A673 (cell line): ENCODE measurements at regions not wholly inside any gene's neighbourhood (a gene's known extent, or its start where the extent isn't known, plus 50 kb on each side); places are given as distances from the start of the nearest gene placed in this dataset.

Experiments used
- EZH2 ChIP-seq: fragments of 200-600 bp; sonication (generic); IDR thresholded peaks from 2 replicates; pipeline ENCODE4 v1.6.1; 2017; ENCODE audit warnings: borderline replicate concordance, low read depth, mild to moderate bottlenecking, mixed read lengths, antibody characterized with exemption, low read length; ENCODE audit not compliant: poor library complexity, severe bottlenecking
- TF ChIP-seq, protein P1 (sequence below): fragments of 300-800, 200-600 bp; sonication (generic); conservative IDR thresholded peaks from 2 replicates; pipeline ENCODE4 v1.5.1; 2017; ENCODE audit warnings: low read depth, mild to moderate bottlenecking, antibody characterized with exemption, low read length, moderate library complexity, mixed read lengths

- TF ChIP-seq, protein P1, sequence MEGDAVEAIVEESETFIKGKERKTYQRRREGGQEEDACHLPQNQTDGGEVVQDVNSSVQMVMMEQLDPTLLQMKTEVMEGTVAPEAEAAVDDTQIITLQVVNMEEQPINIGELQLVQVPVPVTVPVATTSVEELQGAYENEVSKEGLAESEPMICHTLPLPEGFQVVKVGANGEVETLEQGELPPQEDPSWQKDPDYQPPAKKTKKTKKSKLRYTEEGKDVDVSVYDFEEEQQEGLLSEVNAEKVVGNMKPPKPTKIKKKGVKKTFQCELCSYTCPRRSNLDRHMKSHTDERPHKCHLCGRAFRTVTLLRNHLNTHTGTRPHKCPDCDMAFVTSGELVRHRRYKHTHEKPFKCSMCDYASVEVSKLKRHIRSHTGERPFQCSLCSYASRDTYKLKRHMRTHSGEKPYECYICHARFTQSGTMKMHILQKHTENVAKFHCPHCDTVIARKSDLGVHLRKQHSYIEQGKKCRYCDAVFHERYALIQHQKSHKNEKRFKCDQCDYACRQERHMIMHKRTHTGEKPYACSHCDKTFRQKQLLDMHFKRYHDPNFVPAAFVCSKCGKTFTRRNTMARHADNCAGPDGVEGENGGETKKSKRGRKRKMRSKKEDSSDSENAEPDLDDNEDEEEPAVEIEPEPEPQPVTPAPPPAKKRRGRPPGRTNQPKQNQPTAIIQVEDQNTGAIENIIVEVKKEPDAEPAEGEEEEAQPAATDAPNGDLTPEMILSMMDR: peak; percentile 69
- TF ChIP-seq EZH2: no peak
Measured at GRCh38 chr7:46776790-46777189, 805.1 kb downstream of the TNS3 start.
